G401.6 (cell line): ENCODE measurements at regions not wholly inside any gene's neighbourhood (a gene's known extent, or its start where the extent isn't known, plus 50 kb on each side); places are given as distances from the start of the nearest gene placed in this dataset.
A peak's percentile ranks its signal among the peaks of the same experiment; 100 is the strongest.

Experiments used
- FAIRE-seq: peaks from 2 replicates; lab custom pipeline; 2012; peaks lifted over from hg19 to GRCh38; lab: Jason Lieb, UNC

GRCh38 chr6:166106076-166106686 lies 61.5 kb downstream of the TBXT start:
- FAIRE-seq: no peak

GRCh38 chr6:166105341-166106075 lies 62.1 kb downstream of the TBXT start:
- no peak for FAIRE-seq

GRCh38 chr6:166104872-166105271 lies 62.8 kb downstream of the TBXT start:
- no peak for FAIRE-seq

GRCh38 chr6:166104107-166104506 lies 63.5 kb downstream of the TBXT start:
- FAIRE-seq: no peak

- FAIRE-seq: no peak
These were observed 65.7 kb downstream of the TBXT start for GRCh38 chr6:166101819-166102419.

- FAIRE-seq: no peak
These were observed 69.6 kb downstream of the TBXT start for GRCh38 chr6:166097914-166098522.

GRCh38 chr6:166087852-166088251 lies 79.8 kb downstream of the TBXT start:
- FAIRE-seq: no peak

GRCh38 chr6:166087246-166087645 lies 80.4 kb downstream of the TBXT start:
- FAIRE-seq: no peak

GRCh38 chr6:166085500-166085899 lies 82.2 kb downstream of the TBXT start:
- no peak for FAIRE-seq

- no peak for FAIRE-seq
These were observed 82.7 kb downstream of the TBXT start for GRCh38 chr6:166084951-166085350.

- no peak for FAIRE-seq
These were observed 87.8 kb downstream of the TBXT start for GRCh38 chr6:166079841-166080240.

GRCh38 chr6:166078294-166078693 lies 89.4 kb downstream of the TBXT start:
- FAIRE-seq: no peak

GRCh38 chr6:166076625-166077024 lies 91.0 kb downstream of the TBXT start:
- no peak for FAIRE-seq

GRCh38 chr6:166075925-166076324 lies 91.7 kb downstream of the TBXT start:
- FAIRE-seq: no peak

GRCh38 chr6:166075186-166075585 lies 92.5 kb downstream of the TBXT start:
- FAIRE-seq: no peak

- no peak for FAIRE-seq
These were observed 94.6 kb downstream of the TBXT start for GRCh38 chr6:166073082-166073481.

- no peak for FAIRE-seq
These were observed 98.9 kb downstream of the TBXT start for GRCh38 chr6:166068768-166069167.

- FAIRE-seq: no peak
These were observed 109.4 kb downstream of the TBXT start for GRCh38 chr6:166058064-166058739.

GRCh38 chr6:166057431-166057830 lies 110.2 kb downstream of the TBXT start:
- FAIRE-seq: no peak

GRCh38 chr6:166056637-166057036 lies 111.0 kb downstream of the TBXT start:
- FAIRE-seq: no peak

- FAIRE-seq: no peak
These were observed 111.8 kb downstream of the TBXT start for GRCh38 chr6:166055801-166056200.

- peak; percentile 81 for FAIRE-seq
These were observed 114.8 kb downstream of the TBXT start for GRCh38 chr6:166052837-166053236.

- no peak for FAIRE-seq
These were observed 117.1 kb downstream of the TBXT start for GRCh38 chr6:166050559-166050958.
